ENCODE measurements at regions not wholly inside any gene's neighbourhood (a gene's known extent, or its start where the extent isn't known, plus 50 kb on each side); places are given as distances from the start of the nearest gene placed in this dataset.
"Not testable (repeated sequence)": the region's sequence is repeated elsewhere in the genome, so short reads cannot be mapped to it uniquely, and the experiment has no call there.

- not testable (repeated sequence) for DNase-seq
These were observed 63.8 kb downstream of the OR4A15 start for GRCh38 chr11:55431541-55431940.

- DNase-seq = peak; percentile 23 to 30
These were observed 89.9 kb downstream of the OR4A15 start for GRCh38 chr11:55457641-55458040.

GRCh38 chr11:55459871-55460270 is 92.1 kb downstream of the OR4A15 start:
- not testable (repeated sequence) for DNase-seq

GRCh38 chr11:55474321-55474720 is 79.9 kb upstream of the OR4C15 start:
- no peak for DNase-seq

DNA sequence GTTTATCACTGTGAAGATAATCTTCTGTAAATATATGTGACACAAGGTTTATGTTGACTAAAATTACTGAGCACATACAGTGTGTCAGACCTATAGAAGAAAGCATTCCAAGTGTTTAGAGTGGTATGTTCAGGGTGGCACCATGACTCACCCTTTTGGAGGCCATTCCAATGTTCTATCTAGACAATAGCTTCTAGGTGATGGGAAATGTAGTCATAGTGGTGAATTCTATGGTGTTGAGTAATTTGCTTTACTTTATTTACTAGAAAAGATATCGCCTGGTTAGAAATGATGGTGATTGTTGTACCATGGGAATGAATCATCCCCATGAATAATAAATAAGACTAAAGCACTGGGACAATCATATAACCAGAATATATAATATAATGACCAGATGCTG is 72.9 kb upstream of the OR4C15 start:
- no peak for DNase-seq

GRCh38 chr11:55497068-55497467 is 57.2 kb upstream of the OR4C15 start:
- DNase-seq = no peak

GRCh38 chr11:55501014-55501413 is 53.3 kb upstream of the OR4C15 start:
- no peak for DNase-seq

GRCh38 chr11:55503449-55503848 is 50.8 kb upstream of the OR4C15 start:
- DNase-seq = peak in 1 of 2 experiments; percentile 13

All from Kasumi-1 (cell line).